ENCODE measurements at regions not wholly inside any gene's neighbourhood (a gene's known extent, or its start where the extent isn't known, plus 50 kb on each side); places are given as distances from the start of the nearest gene placed in this dataset.
"Not testable (repeated sequence)": the region's sequence is repeated elsewhere in the genome, so short reads cannot be mapped to it uniquely, and the experiment has no call there.

- no peak overlapping the region for H3K27ac ChIP-seq (ENCODE audit: low read depth in 1 of 2, low read length in 1 of 2)
- WGBS, 2 donors, result 64 to 79% methylated on average over 4 of the region's 4 CpGs
- H3K4me3 ChIP-seq, result no peak overlapping the region
- no peaks in the 10 kb centered on the region for H3K36me3 ChIP-seq (ENCODE audit: control insufficient read depth in 4 of 4, insufficient read depth in 4 of 4, low read length in 4 of 4)
- H3K4me1 ChIP-seq (ENCODE audit: control insufficient read depth in 5 of 5, insufficient read depth in 5 of 5, low read length in 5 of 5), result no peaks in the 10 kb centered on the region
- no peaks in the 10 kb centered on the region for H3K9me3 ChIP-seq (ENCODE audit: control insufficient read depth in 4 of 4, insufficient read depth in 3 of 4, low read length in 3 of 4)
- no peak for TF ChIP-seq CTCF (IDR thresholded peaks at IDR 0.05; ENCODE audit: control extremely low read depth, extremely low read depth)
- DNase-seq (no peak), ATAC-seq (ENCODE audit: insufficient read depth, low FRiP score) (no peak)
- peaks cover 0 to 3% (median 0%) of the 10 kb centered on the region in 3 donors for H3K27me3 ChIP-seq (ENCODE audit: control insufficient read depth in 3 of 3, insufficient read depth in 3 of 3, low read length in 2 of 3)
- no peak overlapping the region for H3K9ac ChIP-seq (ENCODE audit: insufficient read depth in 1 of 2, low read length in 2 of 2)
Observed at GRCh38 chr4:17020901-17021300, 122.5 kb upstream of the LDB2 start.

- Histone ChIP-seq H3K4me1 (ENCODE audit: control insufficient read depth in 5 of 5, insufficient read depth in 5 of 5, low read length in 5 of 5) (no peaks in the 10 kb centered on the region), H3K27ac (ENCODE audit: low read depth in 1 of 2, low read length in 1 of 2) (no peak overlapping the region), H3K9ac (ENCODE audit: insufficient read depth in 1 of 2, low read length in 2 of 2) (no peak overlapping the region), H3K4me3 (no peak overlapping the region), H3K36me3 (ENCODE audit: control insufficient read depth in 4 of 4, insufficient read depth in 4 of 4, low read length in 4 of 4) (no peaks in the 10 kb centered on the region), H3K9me3 (ENCODE audit: control insufficient read depth in 4 of 4, insufficient read depth in 3 of 4, low read length in 3 of 4) (no peaks in the 10 kb centered on the region), H3K27me3 (ENCODE audit: control insufficient read depth in 3 of 3, insufficient read depth in 3 of 3, low read length in 2 of 3) (peaks cover 0 to 3% (median 0%) of the 10 kb centered on the region in 3 donors)
- TF ChIP-seq CTCF (IDR thresholded peaks at IDR 0.05; ENCODE audit: control extremely low read depth, extremely low read depth), result no peak
- WGBS, 2 donors, result 92 to 96% methylated on average over 1 of the region's 1 CpG
- DNase-seq (no peak), ATAC-seq (ENCODE audit: insufficient read depth, low FRiP score) (no peak)
Observed at GRCh38 chr4:17020451-17020850, 122.0 kb upstream of the LDB2 start.

- H3K27me3 ChIP-seq (ENCODE audit: control insufficient read depth in 3 of 3, insufficient read depth in 3 of 3, low read length in 2 of 3); H3K27ac ChIP-seq (ENCODE audit: low read depth in 1 of 2, low read length in 1 of 2); ATAC-seq (ENCODE audit: insufficient read depth, low FRiP score); H3K9ac ChIP-seq (ENCODE audit: insufficient read depth in 1 of 2, low read length in 2 of 2); H3K36me3 ChIP-seq (ENCODE audit: control insufficient read depth in 4 of 4, insufficient read depth in 4 of 4, low read length in 4 of 4); H3K4me3 ChIP-seq; H3K9me3 ChIP-seq (ENCODE audit: control insufficient read depth in 4 of 4, insufficient read depth in 3 of 4, low read length in 3 of 4); DNase-seq; H3K4me1 ChIP-seq (ENCODE audit: control insufficient read depth in 5 of 5, insufficient read depth in 5 of 5, low read length in 5 of 5): not testable (repeated sequence)
- 100% methylated on average over 1 of the region's 1 CpG for WGBS, 2 donors
Observed at GRCh38 chr4:17018621-17019020, 120.2 kb upstream of the LDB2 start.

GRCh38 chr4:17018013-17018412 lies 119.6 kb upstream of the LDB2 start:
- ATAC-seq (ENCODE audit: insufficient read depth, low FRiP score) (no peak), DNase-seq (peak in 1 of 3 donors; percentile 13)
- Histone ChIP-seq H3K4me3 (no peak overlapping the region), H3K27ac (ENCODE audit: low read depth in 1 of 2, low read length in 1 of 2) (no peak overlapping the region), H3K9me3 (ENCODE audit: control insufficient read depth in 4 of 4, insufficient read depth in 3 of 4, low read length in 3 of 4) (peaks cover 0 to 2% (median 0%) of the 10 kb centered on the region in 4 donors), H3K9ac (ENCODE audit: insufficient read depth in 1 of 2, low read length in 2 of 2) (no peak overlapping the region), H3K4me1 (ENCODE audit: control insufficient read depth in 5 of 5, insufficient read depth in 5 of 5, low read length in 5 of 5) (no peaks in the 10 kb centered on the region), H3K27me3 (ENCODE audit: control insufficient read depth in 3 of 3, insufficient read depth in 3 of 3, low read length in 2 of 3) (peaks cover 0 to 3% (median 0%) of the 10 kb centered on the region in 3 donors), H3K36me3 (ENCODE audit: control insufficient read depth in 4 of 4, insufficient read depth in 4 of 4, low read length in 4 of 4) (no peaks in the 10 kb centered on the region)
- TF ChIP-seq CTCF (IDR thresholded peaks at IDR 0.05; ENCODE audit: control extremely low read depth, extremely low read depth), result no peak
- WGBS, 2 donors, result 60 to 62% methylated on average over 3 of the region's 3 CpGs
